ENCODE measurements at regions not wholly inside any gene's neighbourhood (a gene's known extent, or its start where the extent isn't known, plus 50 kb on each side); places are given as distances from the start of the nearest gene placed in this dataset.

- WGBS, 3 donors, result 84 to 96% (median 88%) methylated on average over 1 of the region's 1 CpG
- H3K27ac ChIP-seq (ENCODE audit: low read depth, low read length), result no peak overlapping the region
Measured at GRCh38 chr7:46664453-46664852, 743.4 kb upstream of the IGFBP3 start.

GRCh38 chr7:46663025-46663424, 742.0 kb upstream of the IGFBP3 start:
- no peak overlapping the region for H3K27ac ChIP-seq (ENCODE audit: low read depth, low read length)
- 58 to 76% (median 66%) methylated on average over 3 of the region's 3 CpGs for WGBS, 3 donors

GRCh38 chr7:46661431-46661830, 740.4 kb upstream of the IGFBP3 start:
- no peak overlapping the region for H3K27ac ChIP-seq (ENCODE audit: low read depth, low read length)
- 74 to 93% (median 79%) methylated on average over 4 of the region's 4 CpGs for WGBS, 3 donors

DNA sequence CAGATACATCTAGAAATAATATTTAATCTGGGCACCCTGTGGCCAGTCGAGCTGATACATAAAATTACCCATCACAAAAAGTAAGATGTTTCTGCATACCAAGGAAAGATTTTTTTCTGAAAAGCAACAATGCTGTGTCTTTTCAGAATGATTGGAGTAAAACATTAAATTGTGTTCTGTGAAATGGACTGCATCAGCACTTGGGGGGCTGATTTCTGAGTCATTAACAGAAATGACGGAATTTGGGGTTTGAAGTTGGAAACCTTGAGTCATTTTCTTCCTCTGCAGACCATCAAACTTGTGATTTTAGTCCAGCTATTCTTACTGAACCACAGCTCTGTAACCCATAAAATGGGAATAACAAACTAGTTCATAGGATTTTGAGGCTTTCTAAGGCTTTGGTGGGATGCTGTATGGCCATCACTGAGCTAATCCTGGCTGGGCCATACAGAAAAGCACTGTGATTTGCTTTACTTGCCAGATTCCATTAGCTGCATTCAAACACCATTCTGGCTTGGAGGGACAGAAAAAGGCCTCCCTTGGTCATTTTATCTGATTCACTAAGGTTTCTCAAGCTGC, 739.4 kb upstream of the IGFBP3 start:
- no peak overlapping the region for H3K27ac ChIP-seq (ENCODE audit: low read depth, low read length)

GRCh38 chr7:46658281-46658680, 737.2 kb upstream of the IGFBP3 start:
- no peak overlapping the region for H3K27ac ChIP-seq (ENCODE audit: low read depth, low read length)
- 89 to 97% (median 94%) methylated on average over 1 of the region's 1 CpG for WGBS, 3 donors

More for the DNA sequence above, 739.4 kb upstream of the IGFBP3 start:
- WGBS, 3 donors, result 85 to 93% (median 89%) methylated on average over 2 of the region's 2 CpGs

DNA sequence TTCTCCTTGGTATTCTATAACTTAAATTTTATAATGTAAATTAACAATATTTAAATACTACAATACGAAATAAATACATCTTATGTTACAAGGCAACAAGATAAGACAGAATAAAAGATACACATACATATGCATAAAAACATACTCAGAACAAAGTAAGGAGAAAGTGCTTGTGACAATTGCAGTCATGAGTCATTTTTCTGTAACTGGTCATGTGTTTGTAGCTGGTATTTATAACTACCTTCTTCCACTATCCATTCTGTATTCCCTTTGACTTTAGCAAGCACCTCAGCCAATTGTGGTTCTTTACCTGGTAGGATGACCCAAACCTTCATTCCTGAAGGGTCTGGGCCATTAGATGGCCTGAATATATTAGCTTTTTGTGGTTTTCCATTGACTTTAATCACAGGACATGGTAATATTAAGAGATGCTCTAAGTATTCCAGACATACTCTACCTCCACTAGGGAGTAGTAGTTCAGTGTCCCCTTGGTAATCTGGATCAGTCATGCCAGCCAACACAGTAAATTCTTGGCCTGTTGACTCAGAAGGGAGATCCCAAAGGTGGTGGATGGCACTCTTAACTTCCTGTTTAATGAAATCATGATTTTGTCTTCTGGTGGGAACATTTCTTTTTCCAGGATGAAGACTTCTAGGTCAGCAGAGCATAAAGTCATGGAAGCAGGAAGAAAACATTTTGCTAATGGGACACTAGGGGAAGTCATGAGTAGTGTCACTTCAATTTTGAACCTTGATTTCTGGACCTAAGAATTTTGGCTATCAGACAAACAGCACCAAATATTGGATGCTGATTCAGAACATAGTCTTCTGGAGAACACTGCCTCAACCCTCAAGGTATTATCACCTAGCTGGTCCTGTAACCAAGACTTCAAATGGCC, 733.7 kb upstream of the IGFBP3 start:
- 67 to 92% (median 81%) methylated on average over 1 of the region's 1 CpG for WGBS, 3 donors
- H3K27ac ChIP-seq (ENCODE audit: low read depth, low read length), result no peak overlapping the region

- 75 to 97% (median 76%) methylated on average over 2 of the region's 2 CpGs for WGBS, 3 donors
- H3K27ac ChIP-seq (ENCODE audit: low read depth, low read length), result no peak overlapping the region
Measured at GRCh38 chr7:46653848-46654247, 732.8 kb upstream of the IGFBP3 start.

- 80 to 92% (median 89%) methylated on average over 4 of the region's 4 CpGs for WGBS, 3 donors
Measured at GRCh38 chr7:46652317-46652716, 731.2 kb upstream of the IGFBP3 start.

GRCh38 chr7:46651561-46652088, 730.6 kb upstream of the IGFBP3 start:
- WGBS, 3 donors, result 67 to 85% (median 81%) methylated on average over 8 of the region's 8 CpGs
- H3K27ac ChIP-seq (ENCODE audit: low read depth, low read length), result no peak overlapping the region

More at GRCh38 chr7:46652317-46652716, 731.2 kb upstream of the IGFBP3 start:
- H3K27ac ChIP-seq (ENCODE audit: low read depth, low read length), result no peak overlapping the region

DNA sequence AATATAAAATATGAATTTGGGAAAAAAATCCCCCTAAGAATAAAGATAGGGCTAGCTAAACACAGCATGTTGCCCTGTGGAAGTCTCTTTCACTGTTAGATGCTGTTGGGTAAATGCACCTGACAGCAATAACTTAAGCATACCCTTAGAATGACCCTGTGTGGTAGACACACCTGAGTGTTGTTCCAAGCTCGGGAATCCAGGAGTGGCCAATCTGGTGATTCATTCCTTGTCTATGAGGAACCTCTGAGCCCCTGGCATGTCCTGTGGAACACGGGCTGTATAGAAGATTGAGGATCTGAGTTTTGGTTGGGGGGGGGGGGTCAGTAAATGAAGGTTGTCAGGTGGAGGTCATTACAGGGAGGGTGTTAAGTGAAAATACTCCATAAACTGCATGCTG, 730.0 kb upstream of the IGFBP3 start:
- no peak overlapping the region for H3K27ac ChIP-seq (ENCODE audit: low read depth, low read length)
- WGBS, 3 donors, result 71 to 89% (median 85%) methylated on average over 2 of the region's 2 CpGs

DNA sequence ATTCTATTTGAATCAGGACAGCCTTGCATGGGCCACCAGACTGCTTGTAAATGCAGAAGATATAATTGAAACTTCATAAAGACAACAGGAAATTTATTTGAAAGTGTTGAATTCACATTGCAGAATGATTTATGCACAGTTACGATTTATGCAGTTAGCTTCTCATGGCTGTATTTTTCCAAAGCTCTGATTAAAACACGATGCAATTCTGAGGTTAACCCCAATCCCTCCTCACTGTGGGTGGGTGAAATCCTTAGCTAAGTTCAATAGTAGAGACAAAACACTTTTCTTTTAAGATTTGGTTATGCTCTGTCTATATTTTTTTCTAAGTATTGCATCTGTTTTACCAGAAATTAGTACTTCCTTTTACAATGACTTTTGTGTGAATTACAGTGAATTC, 728.8 kb upstream of the IGFBP3 start:
- 26 to 64% (median 37%) methylated on average over 2 of the region's 2 CpGs for WGBS, 3 donors
- no peak overlapping the region for H3K27ac ChIP-seq (ENCODE audit: low read depth, low read length)

- no peak overlapping the region for H3K27ac ChIP-seq (ENCODE audit: low read depth, low read length)
- whole genome bisulfite sequencing, 3 donors, result 79 to 85% (median 80%) methylated on average over 12 of the region's 12 CpGs
Measured at GRCh38 chr7:46637793-46638735, 717.0 kb upstream of the IGFBP3 start.

GRCh38 chr7:46636022-46636421, 715.0 kb upstream of the IGFBP3 start:
- H3K27ac ChIP-seq (ENCODE audit: low read depth, low read length), result no peak overlapping the region
- 58 to 66% (median 61%) methylated on average over 3 of the region's 3 CpGs for WGBS, 3 donors

GRCh38 chr7:46633630-46634240, 712.7 kb upstream of the IGFBP3 start:
- 63 to 82% (median 82%) methylated on average over 4 of the region's 4 CpGs for WGBS, 3 donors
- H3K27ac ChIP-seq (ENCODE audit: low read depth, low read length), result no peak overlapping the region

DNA sequence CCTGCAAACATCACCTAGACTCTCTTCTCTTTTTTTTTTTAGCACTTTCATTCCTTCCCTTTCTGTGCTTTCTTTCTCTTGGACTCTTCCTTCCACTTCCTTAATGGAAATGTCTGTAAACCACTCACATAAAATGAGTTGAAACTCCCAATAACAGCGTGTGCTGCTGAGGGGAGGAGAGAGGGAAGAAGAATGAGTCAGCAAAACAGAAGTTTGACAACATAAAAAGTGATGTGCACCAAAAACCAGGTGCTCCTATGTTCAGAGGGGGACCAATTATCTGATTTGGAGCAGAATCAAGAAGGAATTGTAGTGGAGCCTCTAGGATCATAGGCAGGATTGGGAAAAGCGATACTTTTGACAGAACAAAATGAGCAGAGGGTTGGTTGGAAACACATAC, 712.1 kb upstream of the IGFBP3 start:
- no peak overlapping the region for H3K27ac ChIP-seq (ENCODE audit: low read depth, low read length)
- 68 to 79% (median 69%) methylated on average over 2 of the region's 2 CpGs for WGBS, 3 donors

DNA sequence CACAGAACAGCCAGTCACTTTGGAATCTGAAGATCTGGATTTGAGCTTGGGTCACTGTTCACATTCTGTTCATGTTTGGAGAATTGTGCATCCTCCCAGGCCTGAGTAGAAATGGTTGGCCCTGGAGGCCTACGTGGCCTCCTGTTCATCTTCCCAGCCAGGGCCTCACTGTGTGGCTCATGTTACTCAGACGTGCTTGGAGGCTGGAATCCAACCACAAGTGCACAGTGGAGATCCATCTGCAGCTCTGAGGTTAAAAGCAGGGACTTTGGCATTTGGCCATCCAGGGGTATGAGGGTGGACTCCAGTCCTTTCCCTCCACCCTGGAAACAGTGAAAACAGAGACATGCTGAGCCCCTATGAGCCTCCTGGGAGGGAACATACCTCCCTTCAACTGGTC, 709.0 kb upstream of the IGFBP3 start:
- 67 to 71% (median 69%) methylated on average over 2 of the region's 2 CpGs for WGBS, 3 donors
- H3K27ac ChIP-seq (ENCODE audit: low read depth, low read length), result no peak overlapping the region

- 87 to 92% (median 88%) methylated on average over 1 of the region's 1 CpG for WGBS, 3 donors
Measured at GRCh38 chr7:46628389-46628788, 707.3 kb upstream of the IGFBP3 start.

GRCh38 chr7:46626691-46627310, 705.7 kb upstream of the IGFBP3 start:
- H3K27ac ChIP-seq (ENCODE audit: low read depth, low read length), result no peak overlapping the region
- WGBS, 3 donors, result 86 to 90% (median 88%) methylated on average over 5 of the region's 5 CpGs

More at GRCh38 chr7:46628389-46628788, 707.3 kb upstream of the IGFBP3 start:
- no peak overlapping the region for H3K27ac ChIP-seq (ENCODE audit: low read depth, low read length)

Data from adipose tissue (tissue), 3 donors.